GM12892 (cell line): ENCODE measurements at regions not wholly inside any gene's neighbourhood (a gene's known extent, or its start where the extent isn't known, plus 50 kb on each side); places are given as distances from the start of the nearest gene placed in this dataset.

Experiments
- POLR2A ChIP-seq: IDR thresholded peaks from 2 replicates; pipeline ENCODE4 v1.6.1; 2011; ENCODE audit warnings: low read depth, low read length, control low read depth
- POLR2AphosphoS5 ChIP-seq: IDR thresholded peaks from 2 replicates; pipeline ENCODE4 v1.6.1; 2011; ENCODE audit warnings: low read depth, low read length, control low read depth

GRCh38 chr4:100070868-100071267 lies 119.4 kb downstream of the DDIT4L start:
- TF ChIP-seq POLR2AphosphoS5 (no peak), POLR2A (no peak)
